ENCODE measurements at regions not wholly inside any gene's neighbourhood (a gene's known extent, or its start where the extent isn't known, plus 50 kb on each side); places are given as distances from the start of the nearest gene placed in this dataset.

GRCh38 chr18:32621034-32621433, 150.4 kb upstream of the GAREM1 start:
- DNase-seq (ENCODE audit: low read depth in 1 of 2, low spot score in 1 of 2): no peak

DNA sequence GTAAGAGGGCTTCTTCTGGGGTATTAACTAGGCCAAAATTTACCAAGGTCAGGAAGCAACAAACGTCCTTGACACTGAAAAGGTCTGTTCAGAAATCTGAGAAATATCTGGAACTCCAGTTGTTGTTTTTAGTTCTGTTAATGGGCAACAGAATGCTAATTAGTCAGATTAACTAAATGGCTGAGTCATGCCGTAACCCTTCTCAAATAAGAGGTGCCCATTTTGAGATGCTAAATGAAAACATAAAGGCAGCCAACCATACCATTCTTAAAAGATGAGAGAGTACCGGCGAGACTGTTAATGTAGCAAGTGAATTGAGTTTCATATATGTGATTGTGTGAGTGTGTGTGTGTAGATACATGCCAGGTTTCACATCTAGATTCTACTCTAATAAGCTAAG, 147.9 kb upstream of the GAREM1 start:
- DNase-seq (ENCODE audit: low read depth in 1 of 2, low spot score in 1 of 2): no peak

DNA sequence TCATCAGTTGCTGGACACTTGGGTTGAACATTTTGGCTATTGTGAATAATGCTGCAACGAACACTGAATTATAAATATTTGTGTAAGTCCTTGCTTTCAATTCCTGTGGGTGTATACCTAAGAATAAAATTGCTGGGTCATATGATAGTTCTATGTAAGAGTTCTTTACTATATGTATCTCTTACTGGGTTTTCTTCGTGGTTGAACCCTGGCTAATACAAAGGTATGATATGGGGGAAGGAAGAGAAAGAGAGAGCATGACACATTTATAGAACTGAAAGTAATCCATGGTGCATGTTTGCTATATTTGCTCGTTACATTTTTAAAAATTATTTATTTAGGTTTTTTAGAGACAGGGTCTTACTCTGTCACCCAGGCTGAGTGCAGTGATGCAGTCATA, 143.1 kb upstream of the GAREM1 start:
- DNase-seq (ENCODE audit: low read depth in 1 of 2, low spot score in 1 of 2): no peak

DNA sequence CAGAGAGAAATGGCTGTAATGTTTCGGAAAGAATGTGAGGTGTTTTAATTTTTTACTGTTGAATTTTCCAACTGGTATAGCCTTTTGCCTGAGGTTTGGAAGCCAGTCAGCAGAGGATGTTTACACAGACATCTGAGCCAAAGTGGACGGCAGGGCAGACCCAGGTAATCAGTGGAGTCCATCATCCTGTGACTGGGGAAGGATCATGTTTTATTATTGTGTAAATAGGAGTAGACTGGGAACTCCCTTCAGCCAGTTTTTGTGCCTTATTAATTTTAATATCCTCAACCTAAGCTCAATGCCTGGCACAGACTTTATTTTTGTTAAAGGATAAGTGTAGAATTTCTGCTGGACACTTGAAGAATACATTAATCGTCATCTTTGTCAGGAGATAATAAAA, 142.0 kb upstream of the GAREM1 start:
- no peak for DNase-seq (ENCODE audit: low read depth in 1 of 2, low spot score in 1 of 2)

GRCh38 chr18:32610176-32610575, 139.5 kb upstream of the GAREM1 start:
- no peak for DNase-seq (ENCODE audit: low read depth in 1 of 2, low spot score in 1 of 2)

DNA sequence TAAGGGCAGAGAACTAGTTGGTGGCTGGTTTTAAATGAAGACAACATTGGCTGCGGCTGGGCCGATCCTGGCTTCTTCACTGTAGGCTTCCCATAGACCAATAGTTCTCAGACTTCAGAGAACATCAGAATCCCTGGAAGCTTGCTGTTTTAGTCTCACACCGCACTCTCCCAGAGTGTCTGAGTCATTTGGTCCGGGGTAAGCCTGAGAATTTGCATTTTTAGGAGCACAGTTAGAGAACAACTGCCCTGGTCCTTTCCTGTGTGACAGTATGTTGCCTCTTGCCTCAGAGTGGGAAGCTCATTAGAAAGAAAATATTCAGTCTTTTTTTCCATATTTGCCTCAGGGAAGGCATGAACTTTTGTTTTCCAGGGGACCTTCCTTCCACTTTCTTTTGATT, 137.1 kb upstream of the GAREM1 start:
- DNase-seq (ENCODE audit: low read depth in 1 of 2, low spot score in 1 of 2): no peak

GRCh38 chr18:32598144-32598543, 127.5 kb upstream of the GAREM1 start:
- no peak for DNase-seq (ENCODE audit: low read depth in 1 of 2, low spot score in 1 of 2)

DNA sequence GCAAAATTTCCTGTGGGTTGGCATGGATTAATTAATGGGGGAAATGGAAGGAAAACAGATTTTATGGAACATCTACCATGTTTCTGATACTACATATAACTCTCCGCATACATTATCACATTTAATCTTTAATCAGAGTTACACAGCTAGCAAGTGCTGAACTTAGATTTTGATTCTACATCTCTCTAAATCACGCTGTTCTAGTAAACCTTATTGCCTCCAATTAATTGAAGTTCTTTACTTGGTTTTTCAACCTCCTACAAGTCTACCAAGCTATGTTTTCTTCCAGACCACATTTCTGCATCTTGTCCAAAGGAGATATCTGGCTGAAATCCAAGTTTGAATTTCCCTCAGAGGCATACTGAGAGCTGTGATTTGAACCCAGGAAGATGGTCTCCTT, 125.8 kb upstream of the GAREM1 start:
- DNase-seq (ENCODE audit: low read depth in 1 of 2, low spot score in 1 of 2): no peak

GRCh38 chr18:32595832-32596231, 125.2 kb upstream of the GAREM1 start:
- no peak for DNase-seq (ENCODE audit: low read depth in 1 of 2, low spot score in 1 of 2)

DNA sequence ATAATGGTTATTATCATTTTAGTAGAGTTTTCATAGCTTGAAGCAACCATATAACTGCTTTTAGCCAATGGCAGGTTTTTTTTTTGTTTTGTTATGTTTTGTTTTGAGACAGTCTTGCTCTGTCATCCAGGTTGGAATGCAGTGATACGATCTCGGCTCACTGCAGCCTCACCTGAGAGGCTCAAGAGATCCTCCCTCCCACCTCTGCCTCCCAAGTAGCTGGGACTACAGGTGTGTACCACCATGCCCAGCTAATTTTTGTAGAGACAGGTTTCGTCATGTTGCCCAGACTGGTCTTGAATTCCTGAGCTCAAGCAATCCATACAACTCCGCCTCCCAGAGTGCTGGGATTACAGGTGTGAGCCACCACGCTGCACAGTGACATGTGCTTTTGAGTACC, 117.5 kb upstream of the GAREM1 start:
- no peak for DNase-seq (ENCODE audit: low read depth in 1 of 2, low spot score in 1 of 2)

DNA sequence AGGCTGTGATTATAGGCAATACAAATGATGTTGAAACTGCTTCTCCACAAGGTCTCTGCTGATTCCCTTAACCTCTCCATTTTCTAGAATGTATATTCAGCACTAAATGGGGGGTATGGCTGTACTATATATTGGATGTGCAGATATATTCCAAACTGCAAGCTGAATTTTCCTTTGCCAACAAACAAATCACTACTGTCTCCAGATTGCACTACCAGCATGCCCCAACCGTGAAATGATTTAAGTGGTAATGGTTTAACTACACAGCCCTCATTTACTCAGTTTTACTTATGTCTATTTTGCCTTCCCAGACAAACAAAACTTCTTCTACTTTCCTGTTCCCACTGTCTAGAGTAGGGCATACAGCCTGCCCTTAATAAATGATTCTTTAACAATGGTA, 112.7 kb upstream of the GAREM1 start:
- DNase-seq (ENCODE audit: low read depth in 1 of 2, low spot score in 1 of 2): no peak

DNA sequence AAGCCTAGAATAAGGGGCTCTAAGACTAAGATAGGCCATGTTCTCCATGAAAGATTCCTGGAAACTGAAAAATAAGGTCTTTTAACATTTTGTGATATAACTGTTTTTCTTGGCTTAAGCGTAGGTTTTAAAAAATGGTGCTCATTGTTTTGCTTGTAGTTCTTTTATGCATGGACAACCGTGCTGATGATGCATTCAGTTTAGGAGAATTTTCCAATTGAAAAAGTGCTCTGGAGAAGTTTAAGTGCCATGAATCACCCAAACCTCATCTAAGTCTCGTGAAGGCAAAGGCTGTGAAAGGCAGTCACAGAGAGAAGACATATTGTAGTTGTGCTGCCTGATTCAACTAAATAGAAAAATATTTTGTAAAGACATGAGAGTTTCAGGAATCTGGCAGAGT, 111.8 kb upstream of the GAREM1 start:
- DNase-seq (ENCODE audit: low read depth in 1 of 2, low spot score in 1 of 2): no peak

DNA sequence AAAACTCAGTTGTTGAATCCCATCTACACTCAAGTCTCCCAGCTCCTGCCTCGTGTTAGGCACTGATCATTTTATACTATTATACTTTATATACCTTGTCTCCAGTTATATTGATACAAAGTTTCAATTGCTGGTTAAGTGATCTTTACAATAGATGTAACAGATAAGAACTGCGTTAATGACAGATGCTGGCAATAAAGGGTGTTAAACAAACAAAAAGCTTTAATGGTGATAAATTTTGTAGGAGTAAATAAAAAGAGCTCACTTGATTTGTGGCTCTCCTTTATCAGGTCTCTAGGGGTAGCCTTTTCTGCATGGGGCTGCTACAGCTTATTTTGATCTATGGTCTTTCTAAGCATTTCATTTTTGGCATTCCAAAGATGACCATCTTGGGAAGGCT, 106.9 kb upstream of the GAREM1 start:
- DNase-seq (ENCODE audit: low read depth in 1 of 2, low spot score in 1 of 2): no peak

GRCh38 chr18:32576296-32576916, 105.7 kb upstream of the GAREM1 start:
- DNase-seq (ENCODE audit: low read depth in 1 of 2, low spot score in 1 of 2): no peak

DNA sequence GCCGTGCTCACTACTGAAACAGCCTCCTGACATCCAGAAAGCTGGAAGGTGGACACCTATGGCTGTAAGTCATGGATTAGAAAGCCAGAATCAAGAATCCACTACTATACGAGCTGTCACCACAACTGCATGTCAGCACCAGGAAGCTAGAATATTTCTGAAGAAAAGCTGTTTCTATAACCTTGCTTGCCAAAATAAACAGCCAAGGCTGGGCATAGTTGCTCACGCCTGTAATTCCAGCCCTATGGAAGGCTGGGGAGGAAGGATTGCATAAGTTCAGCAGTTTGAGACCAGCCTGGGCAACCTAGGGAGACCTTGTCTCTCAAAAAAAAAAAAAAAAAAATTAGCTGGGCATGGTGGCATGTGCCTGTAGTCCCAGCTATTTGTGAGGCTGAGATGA, 96.3 kb upstream of the GAREM1 start:
- DNase-seq (ENCODE audit: low read depth in 1 of 2, low spot score in 1 of 2): no peak

DNA sequence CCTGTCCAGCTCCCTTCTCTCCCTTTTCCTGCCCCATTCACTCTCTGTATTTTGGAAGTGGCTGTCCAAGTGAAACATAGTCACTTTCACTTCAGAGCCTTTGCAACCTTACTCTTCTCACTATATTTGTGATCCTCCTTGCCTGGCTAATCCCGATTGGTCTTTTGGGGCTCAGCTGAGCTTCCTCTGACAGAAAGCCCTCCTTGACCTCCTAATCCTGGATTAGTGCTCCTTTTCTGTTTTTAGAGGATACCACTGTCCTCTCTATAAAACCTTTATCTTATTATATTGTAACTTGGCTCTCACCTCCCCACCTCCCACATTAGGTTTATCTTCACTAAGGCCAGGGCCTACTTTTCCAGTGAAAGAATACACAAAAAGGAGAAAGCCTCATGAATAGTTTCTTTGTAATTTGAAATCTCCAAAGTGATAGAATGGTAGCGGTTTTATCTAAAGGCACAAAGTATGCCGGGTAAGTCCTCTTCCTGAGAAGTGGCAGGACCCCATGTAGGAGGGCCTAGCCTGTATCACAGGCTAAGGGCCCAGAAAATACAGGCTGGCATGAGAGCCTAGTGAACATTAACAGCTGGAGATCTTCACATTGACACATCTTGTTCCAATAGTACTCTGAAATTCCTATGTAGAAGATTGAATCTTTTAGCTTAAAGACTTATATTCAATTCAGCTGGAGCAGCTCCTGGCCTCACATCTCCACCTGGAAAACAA, 83.1 kb upstream of the GAREM1 start:
- DNase-seq (ENCODE audit: low read depth in 1 of 2, low spot score in 1 of 2): no peak

- DNase-seq (ENCODE audit: low read depth in 1 of 2, low spot score in 1 of 2): no peak
These were observed 82.5 kb upstream of the GAREM1 start for GRCh38 chr18:32553174-32553573.

DNA sequence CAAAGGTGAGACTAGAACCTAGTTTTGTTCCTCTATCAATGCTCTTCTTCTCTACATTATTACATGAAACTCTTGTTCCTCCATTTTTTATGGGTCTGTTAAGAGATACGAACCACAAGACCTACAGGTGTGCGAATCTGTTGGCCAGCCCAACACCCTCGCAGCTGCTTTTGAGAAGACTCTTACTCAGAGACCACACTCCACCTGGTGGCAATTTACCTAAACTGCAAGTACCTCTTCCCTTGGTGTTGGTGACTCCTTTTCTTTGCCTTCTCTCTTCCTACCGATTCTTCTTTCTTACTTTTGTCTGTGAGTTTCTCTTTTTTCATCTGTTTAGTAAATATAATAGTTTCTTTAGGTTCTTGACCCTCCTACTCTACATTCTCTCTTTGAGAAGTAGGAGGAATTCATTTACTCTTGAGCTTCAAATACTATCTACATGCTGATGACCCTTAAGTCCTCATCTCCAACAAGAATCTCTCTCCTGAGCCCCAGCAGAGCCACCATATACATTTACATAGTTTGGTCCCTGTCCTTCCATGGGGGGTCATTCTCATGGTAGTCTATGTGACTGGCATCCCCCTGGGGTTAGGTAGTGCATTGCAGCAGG, 81.8 kb upstream of the GAREM1 start:
- peak in 1 of 2 donors; percentile 25 for DNase-seq (ENCODE audit: low read depth in 1 of 2, low spot score in 1 of 2)

GRCh38 chr18:32550963-32551362, 80.3 kb upstream of the GAREM1 start:
- DNase-seq (ENCODE audit: low read depth in 1 of 2, low spot score in 1 of 2): no peak

DNA sequence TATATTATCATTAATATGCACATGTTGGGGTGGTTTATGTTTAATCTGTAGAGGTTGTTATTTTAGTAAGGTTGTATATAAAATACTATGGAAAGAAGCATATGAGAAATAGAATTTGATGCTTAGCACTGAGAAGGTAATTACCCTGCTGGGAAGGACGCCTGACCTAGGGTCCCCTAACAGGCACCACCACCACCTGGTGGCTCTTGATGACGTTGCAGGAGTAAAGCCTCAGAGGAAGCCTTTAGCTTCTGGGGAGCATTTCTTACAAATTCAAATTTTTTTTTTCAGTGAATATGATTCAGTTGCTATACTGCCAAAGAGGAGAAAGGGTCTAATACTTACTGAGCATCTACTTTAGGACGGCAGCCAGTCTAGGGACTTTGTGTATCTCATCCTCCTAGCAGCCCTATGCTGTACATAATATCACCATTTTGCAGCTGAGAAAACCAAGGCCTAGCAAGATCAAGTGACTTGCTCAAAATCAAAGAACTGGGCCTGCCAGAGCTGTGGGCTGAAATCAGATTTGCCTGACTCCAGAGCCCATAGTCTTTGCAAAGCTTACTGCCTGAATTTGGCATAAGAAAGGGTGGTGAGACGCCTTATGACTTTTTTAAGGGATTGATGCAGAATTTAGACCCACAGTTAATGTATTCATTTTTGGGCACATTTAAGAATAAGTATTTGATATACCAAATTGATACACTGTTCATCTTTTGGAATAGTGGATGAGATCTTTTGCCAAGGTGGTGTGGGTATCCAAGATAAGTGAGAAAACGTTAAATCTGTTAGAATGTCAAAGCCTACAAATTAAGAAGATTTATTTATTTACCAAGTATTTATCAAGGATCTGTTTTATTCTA, 78.8 kb upstream of the GAREM1 start:
- DNase-seq (ENCODE audit: low read depth in 1 of 2, low spot score in 1 of 2): peak in 1 of 2 donors; percentile 13

GRCh38 chr18:32548688-32549087, 78.0 kb upstream of the GAREM1 start:
- DNase-seq (ENCODE audit: low read depth in 1 of 2, low spot score in 1 of 2): no peak

GRCh38 chr18:32545631-32546030, 74.9 kb upstream of the GAREM1 start:
- no peak for DNase-seq (ENCODE audit: low read depth in 1 of 2, low spot score in 1 of 2)

Data from activated T-helper 1 cell treated with anti-CD3 and anti-CD28 coated beads, Interleukin-2, amount 50 U/mL, for 16 hours (primary cell).